PC-9 (cell line): ENCODE measurements at regions not wholly inside any gene's neighbourhood (a gene's known extent, or its start where the extent isn't known, plus 50 kb on each side); places are given as distances from the start of the nearest gene placed in this dataset.

ENCODE experiments used
- BruUV-seq: library from RNA; stranded (reverse); fragments of 400-500 nt; replicated peaks from 2 replicates; lab custom pipeline; 2021; lab: Mats Ljungman, UMichigan
- CTCF ChIA-PET: fragments of 300-600 bp; sonication (Branson Sonifier 250); formaldehyde crosslinking; loops from one replicate; lab custom pipeline; 2022; ENCODE audit warnings: antibody characterized with exemption; lab: Charles Lee
- POLR2A ChIA-PET: fragments of 300-600 bp; sonication (Branson Sonifier 250); formaldehyde crosslinking; loops from one replicate; lab custom pipeline; 2022; ENCODE audit warnings: antibody characterized with exemption; ENCODE audit not compliant: unreplicated experiment; lab: Charles Lee
- DNase-seq, 2 experiments: peaks; one replicate each; pipeline versions ENCODE4 v3.0.0 to v3.0.0-alpha.2; 2015 to 2022; ENCODE audit warnings: mixed read lengths in 1 of 2
- H2AFZ ChIP-seq: fragments of 200-600 bp; sonication (generic); 2 replicates; pipeline ENCODE4 v1.8.1; 2017; ENCODE audit warnings: antibody characterized with exemption
- H3F3A ChIP-seq: fragments of 200-600 bp; sonication (generic); 2 replicates; pipeline ENCODE4 v1.8.1; 2017; ENCODE audit warnings: antibody characterized with exemption, mild to moderate bottlenecking, low read depth; ENCODE audit not compliant: insufficient read depth
- H3K27ac ChIP-seq: fragments of 200-600 bp; sonication (generic); 2 replicates; pipeline ENCODE4 v1.6.1; 2016; ENCODE audit warnings: mixed run types
- H3K27me3 ChIP-seq: fragments of 200-600 bp; sonication (generic); 2 replicates; pipeline ENCODE4 v1.6.1; 2016; ENCODE audit warnings: low read depth, mixed run types; ENCODE audit not compliant: insufficient read depth
- H3K36me3 ChIP-seq: fragments of 200-600 bp; sonication (generic); 2 replicates; pipeline ENCODE4 v1.6.1; 2016; ENCODE audit warnings: low read depth, mixed run types
- H3K4me1 ChIP-seq: fragments of 200-600 bp; sonication (generic); replicated peaks from 2 replicates; pipeline ENCODE4 v1.6.1; 2016; ENCODE audit warnings: mixed run types; ENCODE audit not compliant: insufficient read depth
- H3K4me2 ChIP-seq: fragments of 200-600 bp; sonication (generic); 2 replicates; pipeline ENCODE4 v1.6.1; 2017; ENCODE audit warnings: mixed run types
- H3K4me3 ChIP-seq: fragments of 200-600 bp; sonication (generic); 2 replicates; pipeline ENCODE4 v1.6.1; 2016; ENCODE audit warnings: mixed run types
- H3K79me2 ChIP-seq: fragments of 200-600 bp; sonication (generic); 2 replicates; pipeline ENCODE4 v1.6.1; 2017; ENCODE audit warnings: low read depth, mixed run types
- H3K9me2 ChIP-seq: fragments of 200-600 bp; sonication (generic); 2 replicates; pipeline ENCODE4 v1.8.1; 2017; ENCODE audit warnings: mild to moderate bottlenecking; ENCODE audit not compliant: insufficient read depth
- H3K9me3 ChIP-seq: fragments of 200-600 bp; sonication (generic); 2 replicates; pipeline ENCODE4 v1.8.1; 2016; ENCODE audit warnings: low read depth; ENCODE audit not compliant: insufficient read depth
- H4K20me1 ChIP-seq: fragments of 200-600 bp; sonication (generic); 2 replicates; pipeline ENCODE4 v1.8.1; 2017; ENCODE audit not compliant: insufficient read depth
- EZH2 ChIP-seq: fragments of 200-600 bp; sonication (generic); IDR thresholded peaks from 2 replicates; pipeline ENCODE4 v1.8.0; 2017; ENCODE audit warnings: antibody characterized with exemption, low read depth
- intact Hi-C: fragments of 100-400 bp; cut with micrococcal nuclease; formaldehyde crosslinking; loops from one replicate; pipeline ENCODE4 v1.10.0; 2022; ENCODE audit not compliant: unreplicated experiment
- TF ChIP-seq, protein P1 (sequence below): fragments of 200-600 bp; sonication (generic); conservative IDR thresholded peaks from 2 replicates; pipeline ENCODE4 v1.6.1; 2017; ENCODE audit warnings: mixed run types, antibody characterized with exemption, mild to moderate bottlenecking, moderate library complexity

- Histone ChIP-seq H3K27me3 (no peaks in the 10 kb centered on the region), H2AFZ (no peak overlapping the region), H3K27ac (no peak overlapping the region), H3K4me2 (no peak overlapping the region), H3F3A (no peaks in the 10 kb centered on the region), H3K9me3 (no peaks in the 10 kb centered on the region), H3K9me2 (no peaks in the 10 kb centered on the region), H3K4me1 (no peaks in the 10 kb centered on the region), H3K4me3 (no peak overlapping the region), H4K20me1 (no peaks in the 10 kb centered on the region), H3K79me2 (no peaks in the 10 kb centered on the region), H3K36me3 (no peaks in the 10 kb centered on the region)
- POLR2A ChIA-PET, result no interaction called here
- TF ChIP-seq, protein P1, sequence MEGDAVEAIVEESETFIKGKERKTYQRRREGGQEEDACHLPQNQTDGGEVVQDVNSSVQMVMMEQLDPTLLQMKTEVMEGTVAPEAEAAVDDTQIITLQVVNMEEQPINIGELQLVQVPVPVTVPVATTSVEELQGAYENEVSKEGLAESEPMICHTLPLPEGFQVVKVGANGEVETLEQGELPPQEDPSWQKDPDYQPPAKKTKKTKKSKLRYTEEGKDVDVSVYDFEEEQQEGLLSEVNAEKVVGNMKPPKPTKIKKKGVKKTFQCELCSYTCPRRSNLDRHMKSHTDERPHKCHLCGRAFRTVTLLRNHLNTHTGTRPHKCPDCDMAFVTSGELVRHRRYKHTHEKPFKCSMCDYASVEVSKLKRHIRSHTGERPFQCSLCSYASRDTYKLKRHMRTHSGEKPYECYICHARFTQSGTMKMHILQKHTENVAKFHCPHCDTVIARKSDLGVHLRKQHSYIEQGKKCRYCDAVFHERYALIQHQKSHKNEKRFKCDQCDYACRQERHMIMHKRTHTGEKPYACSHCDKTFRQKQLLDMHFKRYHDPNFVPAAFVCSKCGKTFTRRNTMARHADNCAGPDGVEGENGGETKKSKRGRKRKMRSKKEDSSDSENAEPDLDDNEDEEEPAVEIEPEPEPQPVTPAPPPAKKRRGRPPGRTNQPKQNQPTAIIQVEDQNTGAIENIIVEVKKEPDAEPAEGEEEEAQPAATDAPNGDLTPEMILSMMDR, result no peak
- TF ChIP-seq EZH2, result no peak
- intact Hi-C loops, result no loop called here
- no TSS peak for BruUV-seq
- CTCF ChIA-PET, result no interaction called here
- no peak for DNase-seq
These were observed 651.3 kb downstream of the TECRL start for GRCh38 chr4:63757929-63758328.

DNA sequence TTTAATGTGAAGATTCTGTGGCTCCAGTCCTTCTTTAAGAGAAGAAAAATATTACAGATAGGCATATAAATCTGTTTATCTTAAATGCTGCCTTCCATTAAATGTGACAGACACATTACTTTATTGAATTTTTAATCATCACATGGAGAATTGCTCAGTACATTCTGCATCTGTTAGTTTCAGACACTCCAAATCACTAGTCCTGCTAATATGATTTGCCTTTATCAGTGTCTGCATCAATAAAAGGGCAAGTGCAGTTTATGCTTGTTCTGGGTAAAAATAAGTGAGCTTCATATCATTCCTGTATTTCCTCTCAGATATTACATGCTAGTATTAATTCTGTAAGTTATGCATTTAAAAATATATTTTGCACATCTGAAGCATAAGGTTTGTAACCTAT, 666.4 kb downstream of the TECRL start:
- Histone ChIP-seq H3K36me3 (no peaks in the 10 kb centered on the region), H3K4me1 (no peaks in the 10 kb centered on the region), H3K27me3 (no peaks in the 10 kb centered on the region), H3K27ac (no peak overlapping the region), H3K79me2 (no peaks in the 10 kb centered on the region), H3K4me3 (no peak overlapping the region), H3K9me2 (no peaks in the 10 kb centered on the region), H2AFZ (no peak overlapping the region), H3K9me3 (no peaks in the 10 kb centered on the region), H3F3A (no peaks in the 10 kb centered on the region), H4K20me1 (no peaks in the 10 kb centered on the region), H3K4me2 (no peak overlapping the region)
- CTCF ChIA-PET, result no interaction called here
- no peak for TF ChIP-seq EZH2
- TF ChIP-seq, protein P1, result no peak
- POLR2A ChIA-PET, result no interaction called here
- no TSS peak for BruUV-seq
- intact Hi-C loops, result no loop called here
- DNase-seq, result no peak

- no peak overlapping the region for H2AFZ ChIP-seq
- no peaks in the 10 kb centered on the region for H3K79me2 ChIP-seq
- no peaks in the 10 kb centered on the region for H4K20me1 ChIP-seq
- no peaks in the 10 kb centered on the region for H3K9me3 ChIP-seq
- no peaks in the 10 kb centered on the region for H3K4me1 ChIP-seq
- POLR2A ChIA-PET, result no interaction called here
- CTCF ChIA-PET, result interaction anchor here (0.7 kb wide), 1 partner anchor 524 kb away, joined by 3 read pairs; no protein-coding TSS in a partner anchor
- no peak overlapping the region for H3K27ac ChIP-seq
- no peaks in the 10 kb centered on the region for H3K9me2 ChIP-seq
- intact Hi-C loops, result no loop called here
- no peaks in the 10 kb centered on the region for H3K36me3 ChIP-seq
- no peak for DNase-seq
- H3K4me2 ChIP-seq, result no peak overlapping the region
- H3F3A ChIP-seq, result no peaks in the 10 kb centered on the region
- H3K27me3 ChIP-seq, result no peaks in the 10 kb centered on the region
- H3K4me3 ChIP-seq, result no peak overlapping the region
- TF ChIP-seq, protein P1, result no peak
- TF ChIP-seq EZH2, result no peak
- BruUV-seq, result no TSS peak
These were observed 679.7 kb downstream of the TECRL start for GRCh38 chr4:63729519-63729918.
